ENCODE measurements at regions not wholly inside any gene's neighbourhood (a gene's known extent, or its start where the extent isn't known, plus 50 kb on each side); places are given as distances from the start of the nearest gene placed in this dataset.

DNA sequence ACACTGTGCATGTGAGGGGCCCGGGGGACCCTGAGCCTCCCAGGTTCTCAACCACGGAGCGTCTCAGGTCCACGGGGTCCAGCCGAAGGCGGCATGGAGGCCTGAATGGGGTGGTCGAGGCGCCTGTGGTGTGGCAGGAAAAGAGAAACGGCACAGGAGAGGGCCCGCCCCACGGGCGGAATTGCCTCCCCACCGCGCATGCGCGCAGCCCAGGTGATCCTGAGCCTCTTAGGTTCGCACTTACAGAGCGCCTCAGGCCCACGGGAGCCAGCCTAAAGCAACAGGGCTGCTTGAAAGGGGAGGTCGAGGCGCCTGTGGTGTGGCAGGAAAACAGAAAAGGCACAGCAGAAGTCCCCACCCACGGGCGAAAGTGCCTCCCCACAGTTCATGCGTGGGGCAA, 311.0 kb downstream of the ALG10 start:
- DNase-seq (ENCODE audit: extremely low read depth, low read depth): no peak
- TF ChIP-seq, protein P1, sequence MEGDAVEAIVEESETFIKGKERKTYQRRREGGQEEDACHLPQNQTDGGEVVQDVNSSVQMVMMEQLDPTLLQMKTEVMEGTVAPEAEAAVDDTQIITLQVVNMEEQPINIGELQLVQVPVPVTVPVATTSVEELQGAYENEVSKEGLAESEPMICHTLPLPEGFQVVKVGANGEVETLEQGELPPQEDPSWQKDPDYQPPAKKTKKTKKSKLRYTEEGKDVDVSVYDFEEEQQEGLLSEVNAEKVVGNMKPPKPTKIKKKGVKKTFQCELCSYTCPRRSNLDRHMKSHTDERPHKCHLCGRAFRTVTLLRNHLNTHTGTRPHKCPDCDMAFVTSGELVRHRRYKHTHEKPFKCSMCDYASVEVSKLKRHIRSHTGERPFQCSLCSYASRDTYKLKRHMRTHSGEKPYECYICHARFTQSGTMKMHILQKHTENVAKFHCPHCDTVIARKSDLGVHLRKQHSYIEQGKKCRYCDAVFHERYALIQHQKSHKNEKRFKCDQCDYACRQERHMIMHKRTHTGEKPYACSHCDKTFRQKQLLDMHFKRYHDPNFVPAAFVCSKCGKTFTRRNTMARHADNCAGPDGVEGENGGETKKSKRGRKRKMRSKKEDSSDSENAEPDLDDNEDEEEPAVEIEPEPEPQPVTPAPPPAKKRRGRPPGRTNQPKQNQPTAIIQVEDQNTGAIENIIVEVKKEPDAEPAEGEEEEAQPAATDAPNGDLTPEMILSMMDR (IDR thresholded peaks at IDR 0.05; ENCODE audit: low read depth, low read length): no peak

DNA sequence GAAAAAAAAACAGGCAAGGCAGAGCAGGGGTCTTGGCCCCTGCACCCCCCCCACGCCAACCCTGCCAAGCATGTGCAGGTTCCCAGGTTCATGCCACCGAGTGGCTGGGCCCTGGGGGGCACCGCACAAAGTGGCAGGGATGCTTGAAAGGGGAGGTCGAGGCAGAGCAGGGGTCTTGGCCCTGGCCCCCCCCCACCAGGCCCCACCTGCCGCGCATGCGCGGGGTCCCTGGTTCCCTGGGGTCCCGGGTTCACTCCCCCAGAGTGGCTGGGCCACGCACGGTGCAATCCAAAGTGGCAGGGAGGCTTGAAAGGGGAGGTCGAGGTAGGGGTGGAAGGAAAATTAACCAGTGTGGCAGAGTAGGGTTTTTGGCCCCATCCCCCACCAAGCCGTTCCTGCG, 312.2 kb downstream of the ALG10 start:
- no peak for DNase-seq (ENCODE audit: extremely low read depth, low read depth)
- TF ChIP-seq, protein P1 (IDR thresholded peaks at IDR 0.05; ENCODE audit: low read depth, low read length): no peak

DNA sequence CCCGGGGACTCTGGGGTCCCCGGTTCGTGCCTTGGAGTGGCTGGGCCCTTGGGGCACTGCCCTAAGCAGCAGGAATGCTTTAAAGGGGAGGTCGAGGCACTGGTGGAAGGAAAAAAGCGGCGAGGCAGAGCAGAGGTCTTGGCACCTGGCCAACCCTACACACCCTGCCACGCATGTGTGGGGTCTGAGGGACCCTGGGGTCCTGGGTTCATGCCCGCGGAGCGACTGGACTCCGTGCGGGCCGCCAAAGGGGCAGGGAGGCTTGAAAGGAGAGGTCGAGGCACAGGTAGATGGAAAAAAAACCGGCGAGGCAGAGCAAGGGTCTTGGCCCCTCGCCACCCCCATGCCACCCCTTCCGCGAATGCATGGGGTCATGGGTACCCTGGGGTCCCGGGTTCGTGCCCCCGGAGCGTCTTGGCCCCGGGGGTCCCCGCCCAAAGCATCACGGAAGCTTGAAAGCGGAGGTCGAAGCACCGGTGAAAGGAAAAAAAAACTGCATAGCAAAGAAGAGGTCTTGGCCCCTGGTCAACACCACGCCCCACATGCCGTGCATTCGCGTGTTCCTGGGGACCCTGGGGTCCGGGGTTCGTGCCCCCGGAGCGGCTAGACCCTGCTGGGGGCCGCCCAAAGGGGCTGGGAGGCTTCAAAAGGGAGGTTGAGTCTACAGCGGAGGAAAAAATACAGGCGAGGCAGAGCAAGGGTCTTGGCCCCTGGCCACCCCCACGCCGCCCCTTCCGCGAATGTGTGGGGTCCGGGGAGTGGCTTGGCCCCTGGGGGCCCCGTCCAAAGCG, 312.9 kb downstream of the ALG10 start:
- TF ChIP-seq, protein P1 (IDR thresholded peaks at IDR 0.05; ENCODE audit: low read depth, low read length): no peak
- DNase-seq (ENCODE audit: extremely low read depth, low read depth): no peak

DNA sequence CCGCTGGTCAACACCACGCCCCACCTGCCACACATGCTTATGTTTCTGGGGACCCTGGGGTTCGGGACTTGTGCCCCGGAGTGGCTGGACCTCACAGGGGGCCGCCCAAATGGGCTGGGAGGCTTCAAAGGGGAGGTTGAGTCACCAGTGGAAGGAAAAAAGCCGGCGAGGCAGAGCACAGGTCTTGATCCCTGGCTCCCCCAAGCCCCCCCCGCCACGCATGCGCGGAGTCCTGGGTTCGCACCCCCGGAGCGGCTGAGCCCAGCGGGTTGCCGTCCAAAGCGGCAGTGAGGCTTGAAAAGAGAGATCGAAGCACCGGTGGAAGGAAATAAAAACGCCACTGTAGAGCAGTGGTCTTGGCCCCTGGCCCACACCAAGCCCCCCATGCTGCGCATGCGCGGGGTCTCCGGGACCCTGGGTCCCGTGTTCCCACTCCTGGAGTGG, 313.5 kb downstream of the ALG10 start:
- no peak for DNase-seq (ENCODE audit: extremely low read depth, low read depth)
- TF ChIP-seq, protein P1 (IDR thresholded peaks at IDR 0.05; ENCODE audit: low read depth, low read length): no peak

DNA sequence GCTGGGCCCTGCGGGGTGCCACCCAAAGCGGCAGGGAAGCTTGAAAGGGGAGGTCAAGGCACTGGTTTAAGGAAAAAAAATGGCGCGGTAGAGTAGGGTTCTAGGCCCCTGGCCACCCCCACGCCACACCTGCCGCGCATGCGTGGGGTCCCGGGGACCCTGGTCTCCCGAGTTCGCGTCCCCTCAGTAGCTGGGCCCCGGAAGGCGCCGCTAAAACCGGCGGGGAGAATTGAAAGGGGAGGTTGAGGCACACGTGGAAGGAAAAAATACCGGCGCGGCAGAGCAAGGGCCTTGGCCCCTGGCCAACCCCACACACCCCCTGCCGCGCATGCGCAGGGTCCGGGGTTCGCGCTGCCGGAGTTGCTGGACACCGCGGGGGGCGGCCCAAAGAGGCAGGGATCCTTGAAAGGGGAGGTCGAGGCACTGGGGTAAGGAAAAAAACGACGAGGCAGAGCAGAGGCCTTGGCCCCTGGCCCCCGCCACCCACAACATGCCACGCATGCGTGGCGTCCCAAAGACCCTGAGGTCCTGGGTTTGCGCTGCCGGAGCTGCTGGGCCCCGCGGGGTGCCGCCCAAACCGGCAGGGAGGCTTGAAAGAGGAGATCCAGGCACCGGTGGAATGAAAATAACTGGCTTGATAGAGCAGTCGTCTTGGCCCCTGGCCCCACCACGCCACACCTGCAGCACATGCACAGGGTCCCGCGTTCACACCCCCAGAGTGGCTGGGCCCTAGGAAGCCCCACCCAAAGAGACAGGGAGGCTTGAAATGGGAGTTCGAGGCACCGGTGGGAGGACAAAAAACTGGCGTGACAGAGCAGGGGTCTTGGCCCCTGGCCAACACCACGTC, 314.5 kb downstream of the ALG10 start:
- TF ChIP-seq, protein P1 (IDR thresholded peaks at IDR 0.05; ENCODE audit: low read depth, low read length): no peak

DNA sequence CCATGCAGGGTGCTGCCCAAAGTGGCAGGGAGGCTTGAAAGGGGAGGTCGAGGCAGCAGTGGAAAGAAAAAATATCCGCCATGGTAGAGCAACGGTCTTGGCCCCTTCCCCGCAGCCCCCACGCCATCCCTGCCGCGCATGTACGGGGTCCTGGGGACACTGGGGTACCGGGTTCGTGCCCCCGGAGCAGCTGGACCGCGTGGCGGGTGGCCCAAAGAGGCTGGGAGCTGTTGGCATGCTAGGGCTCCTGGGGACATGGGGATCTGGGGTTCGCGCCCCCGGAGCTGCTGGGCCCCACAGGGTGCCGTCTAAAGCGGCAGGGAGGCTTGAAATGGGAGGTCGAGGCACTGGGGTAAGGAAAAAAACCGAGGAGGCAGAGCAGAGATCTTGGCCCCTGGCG, 316.5 kb downstream of the ALG10 start:
- no peak for DNase-seq (ENCODE audit: extremely low read depth, low read depth)
- TF ChIP-seq, protein P1 (IDR thresholded peaks at IDR 0.05; ENCODE audit: low read depth, low read length): no peak

More for the DNA sequence above, 314.5 kb downstream of the ALG10 start:
- DNase-seq (ENCODE audit: extremely low read depth, low read depth): no peak

DNA sequence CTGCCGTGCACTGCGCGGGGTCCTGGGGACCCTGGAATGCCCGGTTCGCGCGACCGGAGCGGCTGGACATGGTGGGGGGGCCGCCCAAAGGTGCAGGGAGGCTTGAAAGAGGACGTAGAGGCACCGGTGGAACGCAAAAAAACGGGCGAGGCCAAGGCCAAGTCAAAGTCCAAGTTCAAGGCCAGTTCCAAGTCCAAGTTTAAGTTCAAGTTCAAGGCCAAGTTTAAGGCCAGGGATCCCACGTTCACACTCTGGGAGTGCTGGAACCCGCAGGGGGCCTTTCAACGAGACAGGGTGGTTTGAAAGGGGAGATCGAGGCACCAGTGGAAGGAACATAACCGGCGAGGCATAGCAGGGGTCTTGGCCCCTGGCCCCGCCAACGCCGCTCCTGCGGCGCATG, 317.6 kb downstream of the ALG10 start:
- TF ChIP-seq, protein P1 (IDR thresholded peaks at IDR 0.05; ENCODE audit: low read depth, low read length): no peak

More for the DNA sequence above, 317.6 kb downstream of the ALG10 start:
- DNase-seq (ENCODE audit: extremely low read depth, low read depth): no peak
